ENCODE measurements at regions not wholly inside any gene's neighbourhood (a gene's known extent, or its start where the extent isn't known, plus 50 kb on each side); places are given as distances from the start of the nearest gene placed in this dataset.

- H3K27ac ChIP-seq: no peak overlapping the region
- TF ChIP-seq PHF8 (IDR thresholded peaks at IDR 0.05; ENCODE audit: borderline replicate concordance, low read depth) (no peak), ATOH8 (CRISPR knock-in tag; IDR thresholded peaks at IDR 0.05; ENCODE audit: low read depth) (no peak), MAZ (IDR thresholded peaks at IDR 0.05; ENCODE audit: borderline replicate concordance, low read depth, low read length) (no peak), MYC (IDR thresholded peaks at IDR 0.05; ENCODE audit: borderline replicate concordance, low read length) (no peak), EHMT2 (IDR thresholded peaks at IDR 0.05; ENCODE audit: low read depth) (no peak), HEYL (CRISPR knock-in tag; IDR thresholded peaks at IDR 0.05) (no peak), KDM5A (IDR thresholded peaks at IDR 0.05) (no peak), CEBPB (IDR thresholded peaks at IDR 0.05) (no peak), REST (IDR thresholded peaks at IDR 0.05) (no peak), HOXA7 (CRISPR knock-in tag; IDR thresholded peaks at IDR 0.05) (no peak), FOSB (CRISPR knock-in tag; IDR thresholded peaks at IDR 0.05) (no peak), EP300 (IDR thresholded peaks at IDR 0.05) (no peak), KDM1A (IDR thresholded peaks at IDR 0.05; ENCODE audit: low read depth) (no peak), FOXS1 (CRISPR knock-in tag; IDR thresholded peaks at IDR 0.05) (no peak), HES2 (IDR thresholded peaks at IDR 0.05) (no peak), POLR2A (IDR thresholded peaks at IDR 0.05; ENCODE audit: low read length) (no peak), USF2 (IDR thresholded peaks at IDR 0.05) (no peak), CBX8 (IDR thresholded peaks at IDR 0.05) (no peak)
Observed at GRCh38 chr14:42541535-42542001, 934.9 kb downstream of the LRFN5 start.

GRCh38 chr14:42535397-42535796 is 928.7 kb downstream of the LRFN5 start:
- DNase-seq (ENCODE audit: low read depth in 1 of 2, low spot score in 1 of 2) (peak in 1 of 2 experiments; percentile 21), FAIRE-seq (no peak), ATAC-seq (no peak)
- Histone ChIP-seq H3K4me3 (peak overlapping the region; percentile 36), H3K4me2 (peak overlapping the region; percentile 61), H3K9me3 (no peaks in the 10 kb centered on the region), H3K4me1 (no peaks in the 10 kb centered on the region), H3K27ac (no peak overlapping the region)
- 24% methylated on average over 10 of the region's 10 CpGs for WGBS (ENCODE audit: missing lambda C conversion rate)
- TF ChIP-seq USF2 (IDR thresholded peaks at IDR 0.05): no peak
- TF ChIP-seq HOXA7 (CRISPR knock-in tag; IDR thresholded peaks at IDR 0.05): no peak
- TF ChIP-seq NPAS2 (CRISPR knock-in tag; IDR thresholded peaks at IDR 0.05; ENCODE audit: borderline replicate concordance): no peak
- ChIA-PET CTCF (no interaction called here), POLR2A (no interaction called here)

More at GRCh38 chr14:42541535-42542001, 934.9 kb downstream of the LRFN5 start:
- ChIA-PET CTCF (no interaction called here), POLR2A (no interaction called here)
- FAIRE-seq (no peak), DNase-seq (ENCODE audit: low read depth in 1 of 2, low spot score in 1 of 2) (no peak), ATAC-seq (no peak)
- Histone ChIP-seq H3K9me3 (no peaks in the 10 kb centered on the region), H3K4me2 (no peak overlapping the region), H3K4me3 (no peak overlapping the region), H3K4me1 (no peaks in the 10 kb centered on the region)
- 38% methylated on average over 3 of the region's 3 CpGs for WGBS (ENCODE audit: missing lambda C conversion rate)
